H1 (cell line): ENCODE measurements at regions not wholly inside any gene's neighbourhood (a gene's known extent, or its start where the extent isn't known, plus 50 kb on each side); places are given as distances from the start of the nearest gene placed in this dataset.

Source experiments
- CTCF ChIA-PET: fragments of 300-600 bp; sonication (Branson Sonifier 250); formaldehyde crosslinking; loops from one replicate; lab custom pipeline; 2021; ENCODE audit not compliant: partially characterized antibody; lab: Charles Lee
- POLR2A ChIA-PET: fragments of 300-600 bp; sonication (Branson Sonifier 250); formaldehyde crosslinking; loops from one replicate; lab custom pipeline; 2021; ENCODE audit warnings: inconsistent platforms; ENCODE audit not compliant: partially characterized antibody; lab: Charles Lee
- DNase-seq, 2 experiments: peaks; one replicate each; pipeline versions ENCODE4 v3.0.0 to v3.0.0-alpha.2; 2010 to 2022; ENCODE audit warnings: low spot score in 2 of 2, low read depth in 1 of 2, mixed read lengths in 1 of 2
- FAIRE-seq: peaks from 2 replicates; lab custom pipeline; 2011; peaks lifted over from hg19 to GRCh38; lab: Jason Lieb, UNC
- H2AFZ ChIP-seq: 2 replicates; pipeline ENCODE4 v1.8.1; 2012; ENCODE audit warnings: low read length, inconsistent platforms
- H2AK5ac ChIP-seq: 2 replicates; pipeline ENCODE4 v1.6.1; 2013; ENCODE audit warnings: low read depth, low read length
- H2BK120ac ChIP-seq: replicated peaks from 2 replicates; pipeline ENCODE3; 2013; ENCODE audit warnings: low read depth, low read length, inconsistent platforms
- H2BK12ac ChIP-seq: 2 replicates; pipeline ENCODE4 v1.6.1; 2013; ENCODE audit warnings: low read depth, low read length
- H2BK15ac ChIP-seq: 2 replicates; pipeline ENCODE4 v1.6.1; 2013; ENCODE audit warnings: low read length
- H2BK20ac ChIP-seq: 2 replicates; pipeline ENCODE4 v1.6.1; 2013; ENCODE audit warnings: low read length
- H2BK5ac ChIP-seq: 2 replicates; pipeline ENCODE4 v1.6.1; 2013; ENCODE audit warnings: low read depth, low read length
- H3K14ac ChIP-seq: 2 replicates; pipeline ENCODE4 v1.6.1; 2013; ENCODE audit warnings: inconsistent platforms; ENCODE audit not compliant: insufficient read length
- H3K18ac ChIP-seq: 2 replicates; pipeline ENCODE4 v1.6.1; 2013; ENCODE audit warnings: low read length; ENCODE audit errors: extremely low read depth
- H3K23ac ChIP-seq: 2 replicates; pipeline ENCODE4 v1.6.1; 2013; ENCODE audit warnings: inconsistent platforms; ENCODE audit not compliant: insufficient read length
- H3K23me2 ChIP-seq: 2 replicates; pipeline ENCODE4 v1.6.1; 2013; ENCODE audit warnings: low read depth, low read length
- H3K27ac ChIP-seq: 2 replicates; pipeline ENCODE4 v1.6.1; 2011; ENCODE audit warnings: low read depth, low read length, inconsistent platforms
- H3K27me3 ChIP-seq, 4 experiments: replicated peaks in 1 of 4; 1 replicate in 1 of 4; 2 replicates in 3 of 4; pipeline versions ENCODE4 v1.6.1 to v1.8.1; 2011 to 2013; ENCODE audit warnings: low read length in 3 of 4, mild to moderate bottlenecking in 3 of 4, inconsistent platforms in 2 of 4, mixed read lengths in 2 of 4, moderate library complexity in 1 of 4; ENCODE audit not compliant: control insufficient read depth in 3 of 4, insufficient read depth in 3 of 4; ENCODE audit errors: extremely low read depth in 1 of 4
- H3K36me3 ChIP-seq, 4 experiments: 2 replicates each; pipeline versions ENCODE4 v1.6.1 to v1.8.1; 2011 to 2013; ENCODE audit warnings: mild to moderate bottlenecking in 4 of 4, low read length in 3 of 4, moderate library complexity in 2 of 4, control low read depth in 1 of 4, inconsistent platforms in 1 of 4; ENCODE audit not compliant: insufficient read depth in 4 of 4, control insufficient read depth in 2 of 4
- H3K4ac ChIP-seq: replicated peaks from 2 replicates; pipeline ENCODE3; 2013; ENCODE audit warnings: low read length, low read depth, mixed read lengths, inconsistent platforms; ENCODE audit not compliant: insufficient read length
- H3K4me1 ChIP-seq, 4 experiments: replicated peaks in 1 of 4; 1 replicate in 1 of 4; 2 replicates in 3 of 4; pipeline versions ENCODE4 v1.6.1 to v1.8.1; 2011 to 2013; ENCODE audit warnings: low read length in 3 of 4, inconsistent platforms in 2 of 4, mixed read lengths in 1 of 4; ENCODE audit not compliant: insufficient read depth in 4 of 4, control insufficient read depth in 3 of 4
- H3K4me2 ChIP-seq, 2 experiments: 2 replicates each; pipeline versions ENCODE4 v1.6.1 to v1.8.1; 2011 to 2013; ENCODE audit warnings: low read depth in 2 of 2, low read length in 2 of 2, control low read depth in 1 of 2, inconsistent platforms in 1 of 2, mild to moderate bottlenecking in 1 of 2; ENCODE audit not compliant: insufficient read depth in 1 of 2
- H3K4me3 ChIP-seq, 4 experiments: fragments of 200-600, 300-600 bp in 1 of 4; sonication (generic), shearing (Covaris generic), sonication (Bioruptor Twin) in 1 of 4; 2 replicates each; pipeline versions ENCODE4 v1.5.1 to v1.8.1; 2011 to 2016; ENCODE audit warnings: low read length in 4 of 4, low read depth in 3 of 4, control low read depth in 2 of 4, inconsistent platforms in 2 of 4, mild to moderate bottlenecking in 2 of 4, mixed read lengths in 1 of 4, moderate library complexity in 1 of 4; ENCODE audit not compliant: insufficient read depth in 2 of 4; ENCODE audit errors: extremely low read depth in 1 of 4
- H3K56ac ChIP-seq: replicated peaks from 2 replicates; pipeline ENCODE3; 2013; ENCODE audit warnings: low read depth, mild to moderate bottlenecking, mixed read lengths, low read length, inconsistent platforms; ENCODE audit not compliant: insufficient read length
- H3K79me1 ChIP-seq: 2 replicates; pipeline ENCODE4 v1.6.1; 2013; ENCODE audit warnings: low read depth, low read length, control low read depth
- H3K79me2 ChIP-seq, 2 experiments: 2 replicates each; pipeline versions ENCODE4 v1.6.1 to v1.8.1; 2012 to 2013; ENCODE audit warnings: low read length in 2 of 2, mild to moderate bottlenecking in 2 of 2, inconsistent platforms in 1 of 2; ENCODE audit not compliant: insufficient read depth in 2 of 2, control insufficient read depth in 1 of 2
- H3K9ac ChIP-seq, 4 experiments: replicated peaks in 1 of 4; 1 replicate in 1 of 4; 2 replicates in 3 of 4; pipeline versions ENCODE4 v1.6.1 to v1.8.1; 2011 to 2013; ENCODE audit warnings: low read depth in 3 of 4, low read length in 3 of 4, control low read depth in 2 of 4, mild to moderate bottlenecking in 2 of 4, moderate library complexity in 2 of 4, inconsistent platforms in 1 of 4; ENCODE audit errors: extremely low read depth in 1 of 4
- H3K9me3 ChIP-seq, 2 experiments: 2 replicates each; pipeline versions ENCODE4 v1.6.1 to v1.8.1; 2012 to 2013; ENCODE audit warnings: mild to moderate bottlenecking in 2 of 2, moderate library complexity in 2 of 2, control low read depth in 1 of 2, inconsistent platforms in 1 of 2, low read depth in 1 of 2, low read length in 1 of 2, mixed read lengths in 1 of 2; ENCODE audit not compliant: insufficient read depth in 2 of 2
- H4K20me1 ChIP-seq, 2 experiments: replicated peaks in 1 of 2; 2 replicates each; pipeline versions ENCODE3 to v1.8.1; 2011 to 2013; ENCODE audit warnings: inconsistent platforms in 2 of 2, low read length in 2 of 2, mild to moderate bottlenecking in 1 of 2; ENCODE audit not compliant: insufficient read depth in 2 of 2, control insufficient read depth in 1 of 2
- H4K5ac ChIP-seq: 2 replicates; pipeline ENCODE4 v1.6.1; 2013; ENCODE audit warnings: low read length, low read depth, mixed read lengths, inconsistent platforms; ENCODE audit not compliant: insufficient read length
- H4K8ac ChIP-seq: 2 replicates; pipeline ENCODE4 v1.8.0; 2013; ENCODE audit warnings: mild to moderate bottlenecking, moderate library complexity, low read length, inconsistent platforms; ENCODE audit not compliant: insufficient read depth; ENCODE audit errors: extremely low read depth
- H4K91ac ChIP-seq: replicated peaks from 2 replicates; pipeline ENCODE3; 2013; ENCODE audit warnings: low read length, mixed read lengths, inconsistent platforms; ENCODE audit not compliant: insufficient read length
- FOSL1 ChIP-seq: IDR thresholded peaks from 2 replicates; pipeline ENCODE4 v1.6.1; 2011; ENCODE audit warnings: mild to moderate bottlenecking, low read depth, low read length, moderate library complexity; ENCODE audit not compliant: insufficient read depth
- GTF2F1 ChIP-seq: IDR thresholded peaks from 2 replicates; pipeline ENCODE4 v1.6.1; 2012; ENCODE audit warnings: low read depth, low read length, improper control_type of control experiment, borderline replicate concordance
- JUN ChIP-seq: IDR thresholded peaks from 2 replicates; pipeline ENCODE4 v1.6.1; 2011; ENCODE audit warnings: low read depth, mild to moderate bottlenecking, improper control_type of control experiment, low read length
- KDM5A ChIP-seq: fragments of 200-600 bp; IDR thresholded peaks from 2 replicates; pipeline ENCODE4 v1.7.1; 2012; ENCODE audit warnings: mild to moderate bottlenecking, low read length, inconsistent platforms, mixed read lengths
- SAP30 ChIP-seq: fragments of 300-600 bp; sonication (generic); IDR thresholded peaks from 2 replicates; pipeline ENCODE4 v1.7.1; 2012; ENCODE audit warnings: low read length, moderate library complexity, mild to moderate bottlenecking, inconsistent platforms; ENCODE audit not compliant: insufficient read depth, insufficient replicate concordance
- SP1 ChIP-seq: IDR thresholded peaks from 2 replicates; pipeline ENCODE4 v1.6.1; 2011; ENCODE audit warnings: low read depth, low read length
- SP4 ChIP-seq: IDR thresholded peaks from 2 replicates; pipeline ENCODE4 v1.6.1; 2012; ENCODE audit warnings: low read length, inconsistent platforms
- TAF1 ChIP-seq: IDR thresholded peaks from 2 replicates; pipeline ENCODE4 v1.6.1; 2011; ENCODE audit warnings: mild to moderate bottlenecking, low read depth, low read length
- TEAD4 ChIP-seq: IDR thresholded peaks from 2 replicates; pipeline ENCODE4 v1.6.1; 2012; ENCODE audit warnings: low read depth, low read length, inconsistent platforms, mixed read lengths
- YY1 ChIP-seq: IDR thresholded peaks from 2 replicates; pipeline ENCODE4 v1.6.1; 2011; ENCODE audit warnings: low read depth, mild to moderate bottlenecking, low read length
- WGBS, 2 experiments: shearing (Covaris generic) in 1 of 2; methylation state at CpG; one replicate each; pipeline versions ENCODE4 v1.1.6 to v1.1.7; 2013 to 2015; ENCODE audit warnings: low lambda C conversion rate in 2 of 2, mixed read lengths in 2 of 2, inconsistent platforms in 1 of 2, low coverage in 1 of 2, missing lambda C conversion rate in 1 of 2; ENCODE audit not compliant: insufficient replicate concordance in 2 of 2, insufficient coverage in 1 of 2, insufficient read length in 1 of 2; ENCODE audit errors: extremely low coverage in 1 of 2, missing lambda C conversion rate in 1 of 2; 5-methylcytosine and 5-hydroxymethylcytosine counted together

DNA sequence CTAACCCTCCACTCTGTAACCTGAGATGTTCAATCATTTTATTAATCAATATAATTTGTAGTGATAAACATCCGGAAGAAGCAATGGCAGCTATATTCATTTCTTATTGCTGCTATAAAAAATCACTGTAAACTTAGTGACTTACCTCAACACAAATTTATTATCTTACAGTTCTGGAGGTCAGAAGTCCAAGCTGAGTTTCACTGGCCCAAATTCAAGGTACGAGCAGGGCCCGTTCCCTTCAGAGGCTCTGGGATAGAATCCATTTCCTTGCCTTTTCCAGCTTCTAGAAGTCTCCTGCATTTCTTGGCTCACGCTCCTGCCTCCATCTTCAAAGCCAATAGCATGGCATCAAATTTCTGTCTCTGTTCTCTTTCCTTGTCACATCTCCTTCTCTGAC, 279.5 kb upstream of the SP8 start:
- no peak overlapping the region for H4K91ac ChIP-seq
- no peaks in the 10 kb centered on the region for H3K79me2 ChIP-seq
- no peaks in the 10 kb centered on the region for H4K20me1 ChIP-seq
- no peak overlapping the region for H3K4ac ChIP-seq
- H2BK120ac ChIP-seq = no peak overlapping the region
- H3K79me1 ChIP-seq = no peaks in the 10 kb centered on the region
- H3K23me2 ChIP-seq = no peaks in the 10 kb centered on the region; the same call in 1 of the 2 replicates
- H2AFZ ChIP-seq = no peak overlapping the region
- H3K9me3 ChIP-seq = no peaks in the 10 kb centered on the region
- no peak overlapping the region for H2AK5ac ChIP-seq
- no peaks in the 10 kb centered on the region for H3K4me1 ChIP-seq
- 94% methylated on average over 4 of the region's 4 CpGs; no CpG with 5 or more reads in 1 of the 2 experiments for whole genome bisulfite sequencing, 2 experiments
- H2BK15ac ChIP-seq = no peak overlapping the region
- CTCF ChIA-PET = no interaction called here
- no peak overlapping the region for H3K18ac ChIP-seq
- no peak overlapping the region for H2BK5ac ChIP-seq
- H3K56ac ChIP-seq = no peak overlapping the region
- TF ChIP-seq GTF2F1 (no peak), KDM5A (no peak), TAF1 (no peak), YY1 (no peak), JUN (no peak), SP1 (no peak), FOSL1 (no peak), SAP30 (no peak), SP4 (no peak), TEAD4 (no peak)
- TF ChIP-seq, all 59 proteins: peak for 0
- POLR2A ChIA-PET = interaction anchor here (1.1 kb wide), 1 partner anchor 12 kb away, joined by 3 read pairs; no protein-coding TSS in a partner anchor
- Histone ChIP-seq H3K4me3 (no peak overlapping the region), H3K27me3 (no peaks in the 10 kb centered on the region), H3K36me3 (no peaks in the 10 kb centered on the region), H4K5ac (no peak overlapping the region), H2BK12ac (no peak overlapping the region), H3K23ac (no peak overlapping the region), H4K8ac (no peak overlapping the region), H2BK20ac (no peak overlapping the region), H3K4me2 (no peak overlapping the region), H3K9ac (no peak overlapping the region), H3K14ac (no peak overlapping the region), H3K27ac (no peak overlapping the region)
- DNase-seq (no peak), FAIRE-seq (no peak)
